ENCODE measurements at regions not wholly inside any gene's neighbourhood (a gene's known extent, or its start where the extent isn't known, plus 50 kb on each side); places are given as distances from the start of the nearest gene placed in this dataset.

GRCh38 chrX:4655743-4656142 lies 942.3 kb upstream of the PRKX start:
- no peaks in the 10 kb centered on the region for H3K79me2 ChIP-seq (ENCODE audit: insufficient read depth, low read depth)
- no peak for TF ChIP-seq CTCF (conservative IDR thresholded peaks at IDR 0.05; ENCODE audit: low read depth, low read length)
- no peak overlapping the region for H3K9ac ChIP-seq
- H3K27me3 ChIP-seq (ENCODE audit: insufficient read depth, low read depth) = no peaks in the 10 kb centered on the region
- no peaks in the 10 kb centered on the region for H3K4me1 ChIP-seq (ENCODE audit: low read depth, poor library complexity, severe bottlenecking)
- H3K4me3 ChIP-seq (IDR thresholded peaks at IDR 0.05; ENCODE audit: insufficient read depth, low read depth, low read length) = no peak overlapping the region
- no peaks in the 10 kb centered on the region for H4K20me1 ChIP-seq (ENCODE audit: insufficient read depth)
- no peaks in the 10 kb centered on the region for H3K36me3 ChIP-seq (ENCODE audit: insufficient read depth)
- H3K27ac ChIP-seq = no peak overlapping the region
- no peak overlapping the region for H3K4me2 ChIP-seq
- H2AFZ ChIP-seq (ENCODE audit: low read depth) = no peak overlapping the region

GRCh38 chrX:4642114-4642513 lies 928.7 kb upstream of the PRKX start:
- Histone ChIP-seq H3K4me2 (no peak overlapping the region), H3K9ac (no peak overlapping the region), H3K36me3 (ENCODE audit: insufficient read depth) (no peaks in the 10 kb centered on the region), H3K27me3 (ENCODE audit: insufficient read depth, low read depth) (no peaks in the 10 kb centered on the region), H3K4me3 (IDR thresholded peaks at IDR 0.05; ENCODE audit: insufficient read depth, low read depth, low read length) (no peak overlapping the region), H3K27ac (no peak overlapping the region), H4K20me1 (ENCODE audit: insufficient read depth) (no peaks in the 10 kb centered on the region), H3K79me2 (ENCODE audit: insufficient read depth, low read depth) (no peaks in the 10 kb centered on the region), H2AFZ (ENCODE audit: low read depth) (no peak overlapping the region), H3K4me1 (ENCODE audit: low read depth, poor library complexity, severe bottlenecking) (no peaks in the 10 kb centered on the region)
- TF ChIP-seq CTCF (conservative IDR thresholded peaks at IDR 0.05; ENCODE audit: low read depth, low read length) = no peak

- Histone ChIP-seq H3K9ac (no peak overlapping the region), H3K4me1 (ENCODE audit: low read depth, poor library complexity, severe bottlenecking) (no peaks in the 10 kb centered on the region), H3K79me2 (ENCODE audit: insufficient read depth, low read depth) (no peaks in the 10 kb centered on the region), H3K27ac (no peak overlapping the region), H3K4me2 (no peak overlapping the region), H3K27me3 (ENCODE audit: insufficient read depth, low read depth) (no peaks in the 10 kb centered on the region), H4K20me1 (ENCODE audit: insufficient read depth) (no peaks in the 10 kb centered on the region), H3K36me3 (ENCODE audit: insufficient read depth) (no peaks in the 10 kb centered on the region), H2AFZ (ENCODE audit: low read depth) (no peak overlapping the region), H3K4me3 (IDR thresholded peaks at IDR 0.05; ENCODE audit: insufficient read depth, low read depth, low read length) (no peak overlapping the region)
- no peak for TF ChIP-seq CTCF (conservative IDR thresholded peaks at IDR 0.05; ENCODE audit: low read depth, low read length)
Measured at GRCh38 chrX:4638036-4638435, 924.6 kb upstream of the PRKX start.

- H3K79me2 ChIP-seq (ENCODE audit: insufficient read depth, low read depth) = no peaks in the 10 kb centered on the region
- no peaks in the 10 kb centered on the region for H4K20me1 ChIP-seq (ENCODE audit: insufficient read depth)
- no peak overlapping the region for H3K4me2 ChIP-seq
- H3K36me3 ChIP-seq (ENCODE audit: insufficient read depth) = no peaks in the 10 kb centered on the region
- no peak overlapping the region for H3K4me3 ChIP-seq (IDR thresholded peaks at IDR 0.05; ENCODE audit: insufficient read depth, low read depth, low read length)
- H3K27ac ChIP-seq = no peak overlapping the region
- H3K4me1 ChIP-seq (ENCODE audit: low read depth, poor library complexity, severe bottlenecking) = no peaks in the 10 kb centered on the region
- no peak overlapping the region for H3K9ac ChIP-seq
- TF ChIP-seq CTCF (conservative IDR thresholded peaks at IDR 0.05; ENCODE audit: low read depth, low read length) = no peak
- H3K27me3 ChIP-seq (ENCODE audit: insufficient read depth, low read depth) = no peaks in the 10 kb centered on the region
- H2AFZ ChIP-seq (ENCODE audit: low read depth) = no peak overlapping the region
Measured at GRCh38 chrX:4627414-4627813, 914.0 kb upstream of the PRKX start.
